ENCODE measurements at regions not wholly inside any gene's neighbourhood (a gene's known extent, or its start where the extent isn't known, plus 50 kb on each side); places are given as distances from the start of the nearest gene placed in this dataset.

- no peak overlapping the region for H3K27ac ChIP-seq (ENCODE audit: low read depth in 1 of 2, low read length in 1 of 2)
- H3K36me3 ChIP-seq (ENCODE audit: control insufficient read depth in 4 of 4, insufficient read depth in 4 of 4, low read length in 4 of 4) = no peaks in the 10 kb centered on the region
- DNase-seq = no peak
- no peak overlapping the region for H3K9ac ChIP-seq (ENCODE audit: insufficient read depth in 1 of 2, low read length in 2 of 2)
- no peak for TF ChIP-seq CTCF (IDR thresholded peaks at IDR 0.05; ENCODE audit: control extremely low read depth, extremely low read depth)
- no peak overlapping the region for H3K4me3 ChIP-seq
- H3K9me3 ChIP-seq (ENCODE audit: control insufficient read depth in 4 of 4, insufficient read depth in 3 of 4, low read length in 3 of 4) = no peaks in the 10 kb centered on the region
- ATAC-seq (ENCODE audit: insufficient read depth, low FRiP score) = no peak
- peaks cover 0 to 1% (median 0%) of the 10 kb centered on the region in 5 donors for H3K4me1 ChIP-seq (ENCODE audit: control insufficient read depth in 5 of 5, insufficient read depth in 5 of 5, low read length in 5 of 5)
- no peaks in the 10 kb centered on the region for H3K27me3 ChIP-seq (ENCODE audit: control insufficient read depth in 3 of 3, insufficient read depth in 3 of 3, low read length in 2 of 3)
- 83 to 86% methylated on average over 1 of the region's 1 CpG for WGBS, 2 donors
Measured at GRCh38 chr5:54799645-54800044, 185.7 kb downstream of the ESM1 start.

- no peak for TF ChIP-seq CTCF (IDR thresholded peaks at IDR 0.05; ENCODE audit: control extremely low read depth, extremely low read depth)
- ATAC-seq (ENCODE audit: insufficient read depth, low FRiP score) (no peak), DNase-seq (no peak)
- Histone ChIP-seq H3K9me3 (ENCODE audit: control insufficient read depth in 4 of 4, insufficient read depth in 3 of 4, low read length in 3 of 4) (no peaks in the 10 kb centered on the region), H3K36me3 (ENCODE audit: control insufficient read depth in 4 of 4, insufficient read depth in 4 of 4, low read length in 4 of 4) (no peaks in the 10 kb centered on the region), H3K27ac (ENCODE audit: low read depth in 1 of 2, low read length in 1 of 2) (no peak overlapping the region), H3K27me3 (ENCODE audit: control insufficient read depth in 3 of 3, insufficient read depth in 3 of 3, low read length in 2 of 3) (no peaks in the 10 kb centered on the region), H3K9ac (ENCODE audit: insufficient read depth in 1 of 2, low read length in 2 of 2) (no peak overlapping the region), H3K4me1 (ENCODE audit: control insufficient read depth in 5 of 5, insufficient read depth in 5 of 5, low read length in 5 of 5) (peaks cover 0 to 9% (median 3%) of the 10 kb centered on the region in 5 donors), H3K4me3 (no peak overlapping the region)
Measured at GRCh38 chr5:54795777-54796176, 189.6 kb downstream of the ESM1 start.

GRCh38 chr5:54795284-54795683 is 190.1 kb downstream of the ESM1 start:
- DNase-seq (no peak), ATAC-seq (ENCODE audit: insufficient read depth, low FRiP score) (no peak)
- no peaks in the 10 kb centered on the region for H3K27me3 ChIP-seq (ENCODE audit: control insufficient read depth in 3 of 3, insufficient read depth in 3 of 3, low read length in 2 of 3)
- no peak overlapping the region for H3K4me3 ChIP-seq
- no peak for TF ChIP-seq CTCF (IDR thresholded peaks at IDR 0.05; ENCODE audit: control extremely low read depth, extremely low read depth)
- no peak overlapping the region for H3K27ac ChIP-seq (ENCODE audit: low read depth in 1 of 2, low read length in 1 of 2)
- H3K9me3 ChIP-seq (ENCODE audit: control insufficient read depth in 4 of 4, insufficient read depth in 3 of 4, low read length in 3 of 4) = no peaks in the 10 kb centered on the region
- no peaks in the 10 kb centered on the region for H3K36me3 ChIP-seq (ENCODE audit: control insufficient read depth in 4 of 4, insufficient read depth in 4 of 4, low read length in 4 of 4)
- H3K4me1 ChIP-seq (ENCODE audit: control insufficient read depth in 5 of 5, insufficient read depth in 5 of 5, low read length in 5 of 5) = peaks cover 0 to 9% (median 3%) of the 10 kb centered on the region in 5 donors
- no peak overlapping the region for H3K9ac ChIP-seq (ENCODE audit: insufficient read depth in 1 of 2, low read length in 2 of 2)

Data from lung (tissue), 11 donors.